ENCODE measurements at regions not wholly inside any gene's neighbourhood (a gene's known extent, or its start where the extent isn't known, plus 50 kb on each side); places are given as distances from the start of the nearest gene placed in this dataset.

DNA sequence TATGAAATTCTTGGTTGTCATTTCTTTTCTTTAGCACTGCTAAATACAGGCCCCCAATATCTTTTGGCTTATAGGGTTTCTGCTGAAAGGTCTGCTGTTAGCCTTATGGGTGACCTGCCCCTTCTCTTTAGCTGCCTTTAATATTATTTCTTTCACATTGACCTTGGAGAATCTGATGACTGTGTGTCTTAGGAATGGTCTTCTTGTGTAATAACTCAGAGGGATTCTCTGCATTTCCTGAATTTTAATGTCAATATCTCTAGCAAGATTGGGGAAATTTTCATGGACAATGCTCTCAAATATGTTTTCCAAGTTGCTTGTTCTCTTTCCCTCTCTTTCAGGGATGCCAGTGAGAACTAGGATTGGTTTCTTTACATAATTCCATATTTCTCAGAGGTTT, 292.4 kb downstream of the SLC7A11 start:
- TF ChIP-seq ZNF776 (tag by site-specific recombination; IDR thresholded peaks at IDR 0.05; ENCODE audit: borderline replicate concordance) (no peak), BCL11A (tag by site-specific recombination; IDR thresholded peaks at IDR 0.05; ENCODE audit: low read depth) (no peak), CTCF (tag by site-specific recombination; IDR thresholded peaks at IDR 0.05) (no peak), ZNF580 (tag by site-specific recombination; IDR thresholded peaks at IDR 0.05) (no peak)

Measured in HEK293 (cell line).